ENCODE measurements at regions not wholly inside any gene's neighbourhood (a gene's known extent, or its start where the extent isn't known, plus 50 kb on each side); places are given as distances from the start of the nearest gene placed in this dataset.

- TF ChIP-seq EZH2 (IDR thresholded peaks at IDR 0.05; ENCODE audit: borderline replicate concordance, low read length) (no peak), CTCF (IDR thresholded peaks at IDR 0.05; ENCODE audit: low read length) (no peak)
- H3K9ac ChIP-seq (ENCODE audit: low read length) = no peak overlapping the region
- no peaks in the 10 kb centered on the region; the same call in 1 of the 2 replicates for H3K36me3 ChIP-seq (ENCODE audit: insufficient read depth, low read length)
- H3K27me3 ChIP-seq (ENCODE audit: insufficient read depth, low read length) = no peaks in the 10 kb centered on the region
- H3K27ac ChIP-seq (ENCODE audit: low read depth, low read length, poor library complexity, severe bottlenecking) = no peak overlapping the region
- no peaks in the 10 kb centered on the region for H3K9me2 ChIP-seq (ENCODE audit: low read depth, low read length)
- no peak overlapping the region for H3K4me3 ChIP-seq (ENCODE audit: low read depth, low read length, poor library complexity, severe bottlenecking)
- H3K4me1 ChIP-seq (ENCODE audit: insufficient read depth, low read length, severe bottlenecking) = peaks cover 7% of the 10 kb centered on the region
- H4K20me1 ChIP-seq (ENCODE audit: insufficient read depth, low read length) = no peaks in the 10 kb centered on the region
- H3K9me3 ChIP-seq (ENCODE audit: low read length) = no peaks in the 10 kb centered on the region
- no peaks in the 10 kb centered on the region for H3K79me2 ChIP-seq (ENCODE audit: insufficient read depth, low read length)
- no peak overlapping the region for H2AFZ ChIP-seq (ENCODE audit: low read length)
- no peak overlapping the region for H3K4me2 ChIP-seq (ENCODE audit: low read length)
- no peaks in the 10 kb centered on the region for H3F3A ChIP-seq (ENCODE audit: insufficient read depth, low read length)
Measured at GRCh38 chr2:64808754-64809153, 155.0 kb upstream of the SERTAD2 start.

- Histone ChIP-seq H3K36me3 (ENCODE audit: insufficient read depth, low read length) (no peaks in the 10 kb centered on the region; the same call in 1 of the 2 replicates), H3K9ac (ENCODE audit: low read length) (no peak overlapping the region), H3K4me2 (ENCODE audit: low read length) (no peak overlapping the region), H3K4me3 (ENCODE audit: low read depth, low read length, poor library complexity, severe bottlenecking) (no peak overlapping the region), H3K27me3 (ENCODE audit: insufficient read depth, low read length) (no peaks in the 10 kb centered on the region), H4K20me1 (ENCODE audit: insufficient read depth, low read length) (no peaks in the 10 kb centered on the region), H3K4me1 (ENCODE audit: insufficient read depth, low read length, severe bottlenecking) (peaks cover 7% of the 10 kb centered on the region), H3F3A (ENCODE audit: insufficient read depth, low read length) (no peaks in the 10 kb centered on the region), H3K9me3 (ENCODE audit: low read length) (no peaks in the 10 kb centered on the region), H3K79me2 (ENCODE audit: insufficient read depth, low read length) (no peaks in the 10 kb centered on the region), H3K27ac (ENCODE audit: low read depth, low read length, poor library complexity, severe bottlenecking) (no peak overlapping the region), H3K9me2 (ENCODE audit: low read depth, low read length) (no peaks in the 10 kb centered on the region), H2AFZ (ENCODE audit: low read length) (no peak overlapping the region)
- TF ChIP-seq CTCF (IDR thresholded peaks at IDR 0.05; ENCODE audit: low read length) (no peak), EZH2 (IDR thresholded peaks at IDR 0.05; ENCODE audit: borderline replicate concordance, low read length) (no peak)
Measured at GRCh38 chr2:64809216-64809615, 155.5 kb upstream of the SERTAD2 start.

- no peaks in the 10 kb centered on the region for H3K9me2 ChIP-seq (ENCODE audit: low read depth, low read length)
- H3K4me2 ChIP-seq (ENCODE audit: low read length) = no peak overlapping the region
- no peaks in the 10 kb centered on the region; the same call in 1 of the 2 replicates for H3K36me3 ChIP-seq (ENCODE audit: insufficient read depth, low read length)
- H2AFZ ChIP-seq (ENCODE audit: low read length) = no peak overlapping the region
- no peaks in the 10 kb centered on the region for H3K27me3 ChIP-seq (ENCODE audit: insufficient read depth, low read length)
- H3K79me2 ChIP-seq (ENCODE audit: insufficient read depth, low read length) = no peaks in the 10 kb centered on the region
- no peaks in the 10 kb centered on the region for H3F3A ChIP-seq (ENCODE audit: insufficient read depth, low read length)
- no peak overlapping the region for H3K27ac ChIP-seq (ENCODE audit: low read depth, low read length, poor library complexity, severe bottlenecking)
- no peaks in the 10 kb centered on the region for H4K20me1 ChIP-seq (ENCODE audit: insufficient read depth, low read length)
- H3K4me1 ChIP-seq (ENCODE audit: insufficient read depth, low read length, severe bottlenecking) = peaks cover 7% of the 10 kb centered on the region
- TF ChIP-seq EZH2 (IDR thresholded peaks at IDR 0.05; ENCODE audit: borderline replicate concordance, low read length) (no peak), CTCF (IDR thresholded peaks at IDR 0.05; ENCODE audit: low read length) (no peak)
- no peaks in the 10 kb centered on the region for H3K9me3 ChIP-seq (ENCODE audit: low read length)
- no peak overlapping the region for H3K9ac ChIP-seq (ENCODE audit: low read length)
- H3K4me3 ChIP-seq (ENCODE audit: low read depth, low read length, poor library complexity, severe bottlenecking) = no peak overlapping the region
Measured at GRCh38 chr2:64812285-64812684, 158.6 kb upstream of the SERTAD2 start.

Measured in OCI-LY1 (cell line).